HAP-1 (cell line): ENCODE measurements at regions not wholly inside any gene's neighbourhood (a gene's known extent, or its start where the extent isn't known, plus 50 kb on each side); places are given as distances from the start of the nearest gene placed in this dataset.

Experiments
- DNase-seq, 2 experiments: peaks; one replicate each; pipeline ENCODE4 v3.0.0-alpha.2; 2016 to 2020; ENCODE audit warnings: low spot score in 2 of 2
- H3K27me3 ChIP-seq: fragments of 250-450 bp; sonication (Bioruptor Pico); 2 replicates; pipeline ENCODE4 v1.5.1; 2020; ENCODE audit warnings: low read depth, mild to moderate bottlenecking, moderate library complexity
- H3K36me3 ChIP-seq: fragments of 250-450 bp; sonication (Bioruptor Pico); replicated peaks from 2 replicates; pipeline ENCODE4 v1.5.1; 2020; ENCODE audit warnings: mild to moderate bottlenecking
- H3K4me1 ChIP-seq: fragments of 250-450 bp; sonication (Bioruptor Pico); 2 replicates; pipeline ENCODE4 v1.5.1; 2020; ENCODE audit warnings: mild to moderate bottlenecking
- H3K4me3 ChIP-seq: fragments of 250-450 bp; sonication (Bioruptor Pico); 2 replicates; pipeline ENCODE4 v1.5.1; 2020; ENCODE audit warnings: mild to moderate bottlenecking, moderate library complexity
- H3K9me3 ChIP-seq: fragments of 250-450 bp; sonication (Bioruptor Pico); 2 replicates; pipeline ENCODE4 v1.5.1; 2020; ENCODE audit warnings: mild to moderate bottlenecking, moderate library complexity
- in situ Hi-C: fragments of 300-500 bp; cut with MboI; formaldehyde crosslinking; loops from 3 replicates; pipeline ENCODE4 v1.14.3; 2020; ENCODE audit warnings: low sequenced_read_pairs, inconsistent platforms, mixed read lengths

DNA sequence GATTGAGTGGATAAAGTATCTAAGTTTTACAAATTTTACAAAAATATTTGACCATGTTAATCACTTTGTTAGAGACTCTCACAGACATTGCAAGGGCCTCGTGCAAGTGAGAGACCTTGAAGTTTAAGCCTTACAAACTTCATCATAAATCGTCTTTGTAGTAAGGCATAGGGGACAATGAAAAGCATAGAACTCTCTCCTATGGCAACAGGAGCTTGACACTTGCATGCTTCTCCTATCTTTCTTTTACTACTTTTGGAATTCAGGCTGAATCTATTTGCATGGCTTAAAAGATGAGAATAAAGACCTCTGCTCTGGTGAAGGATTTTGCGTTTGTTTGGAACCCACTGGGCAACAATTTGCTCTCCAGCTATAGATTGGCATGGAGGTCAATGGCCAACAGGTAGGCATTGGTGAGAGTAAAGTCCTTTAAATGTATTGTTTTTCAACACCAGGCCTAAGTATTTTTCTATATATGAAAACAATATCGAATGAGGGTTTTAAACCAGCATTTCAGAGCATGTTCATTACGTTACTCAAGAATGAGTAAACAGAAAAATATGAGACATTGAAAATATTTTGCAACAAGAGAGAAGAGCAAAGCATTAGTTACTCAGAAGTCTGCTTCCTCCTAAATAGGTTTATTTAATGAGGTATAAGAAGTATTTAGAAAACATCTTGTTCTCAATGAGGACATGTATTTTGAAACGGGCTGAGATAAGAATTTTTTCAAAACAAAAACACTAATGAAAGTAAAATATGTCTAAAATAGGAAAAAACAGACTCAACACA is 192.2 kb downstream of the TGFB2 start:
- no peaks in the 10 kb centered on the region for H3K9me3 ChIP-seq
- H3K27me3 ChIP-seq: no peaks in the 10 kb centered on the region; the same call in 1 of the 2 replicates
- DNase-seq: no peak
- no peak overlapping the region for H3K4me3 ChIP-seq
- no peaks in the 10 kb centered on the region for H3K4me1 ChIP-seq
- in situ Hi-C loops: no loop called here
- no peaks in the 10 kb centered on the region for H3K36me3 ChIP-seq

DNA sequence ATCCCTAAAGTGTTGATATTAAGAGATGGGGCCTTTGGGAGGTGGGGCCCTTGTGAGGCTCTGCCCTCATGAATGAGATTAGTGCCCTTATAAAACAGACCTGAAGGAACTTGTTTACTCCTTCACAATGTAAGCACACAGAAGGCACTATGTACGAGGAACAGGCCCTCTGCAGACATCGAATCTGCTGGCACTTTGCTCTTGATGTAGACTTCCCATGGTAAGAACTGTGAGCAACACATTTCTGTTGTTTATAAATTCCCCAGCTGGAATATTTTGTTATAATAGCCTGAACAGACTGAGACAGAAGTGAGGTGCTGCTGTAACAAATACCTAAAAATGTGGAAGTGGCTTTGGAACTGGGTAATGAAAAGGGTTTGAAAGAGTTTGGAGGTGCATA is 193.2 kb downstream of the TGFB2 start:
- H3K4me3 ChIP-seq: no peak overlapping the region
- H3K9me3 ChIP-seq: no peaks in the 10 kb centered on the region
- H3K36me3 ChIP-seq: no peaks in the 10 kb centered on the region
- in situ Hi-C loops: no loop called here
- H3K27me3 ChIP-seq: no peaks in the 10 kb centered on the region; the same call in 1 of the 2 replicates
- H3K4me1 ChIP-seq: no peaks in the 10 kb centered on the region
- DNase-seq: no peak

DNA sequence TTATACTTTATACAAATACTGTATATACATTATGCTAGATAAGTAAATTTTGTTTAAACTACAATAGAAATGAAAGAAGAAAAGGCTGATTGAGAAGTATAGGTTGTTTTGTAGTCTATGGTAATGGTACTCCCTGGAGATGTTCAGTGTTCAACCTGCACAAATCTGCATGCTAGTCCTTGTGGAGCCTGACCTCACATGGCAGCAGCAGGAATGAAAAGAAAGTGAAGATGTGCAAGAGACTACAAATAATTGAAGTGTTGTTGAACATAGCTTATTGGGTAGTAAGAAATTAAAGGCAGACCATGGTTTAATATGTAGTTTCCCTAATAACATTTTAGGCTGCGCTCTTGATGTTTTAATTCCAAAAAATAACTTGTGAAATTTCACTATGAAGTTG is 201.2 kb downstream of the TGFB2 start:
- H3K36me3 ChIP-seq: no peaks in the 10 kb centered on the region
- in situ Hi-C loops: no loop called here
- no peaks in the 10 kb centered on the region for H3K9me3 ChIP-seq
- no peaks in the 10 kb centered on the region for H3K27me3 ChIP-seq
- H3K4me1 ChIP-seq: no peaks in the 10 kb centered on the region
- no peak for DNase-seq
- H3K4me3 ChIP-seq: no peak overlapping the region

DNA sequence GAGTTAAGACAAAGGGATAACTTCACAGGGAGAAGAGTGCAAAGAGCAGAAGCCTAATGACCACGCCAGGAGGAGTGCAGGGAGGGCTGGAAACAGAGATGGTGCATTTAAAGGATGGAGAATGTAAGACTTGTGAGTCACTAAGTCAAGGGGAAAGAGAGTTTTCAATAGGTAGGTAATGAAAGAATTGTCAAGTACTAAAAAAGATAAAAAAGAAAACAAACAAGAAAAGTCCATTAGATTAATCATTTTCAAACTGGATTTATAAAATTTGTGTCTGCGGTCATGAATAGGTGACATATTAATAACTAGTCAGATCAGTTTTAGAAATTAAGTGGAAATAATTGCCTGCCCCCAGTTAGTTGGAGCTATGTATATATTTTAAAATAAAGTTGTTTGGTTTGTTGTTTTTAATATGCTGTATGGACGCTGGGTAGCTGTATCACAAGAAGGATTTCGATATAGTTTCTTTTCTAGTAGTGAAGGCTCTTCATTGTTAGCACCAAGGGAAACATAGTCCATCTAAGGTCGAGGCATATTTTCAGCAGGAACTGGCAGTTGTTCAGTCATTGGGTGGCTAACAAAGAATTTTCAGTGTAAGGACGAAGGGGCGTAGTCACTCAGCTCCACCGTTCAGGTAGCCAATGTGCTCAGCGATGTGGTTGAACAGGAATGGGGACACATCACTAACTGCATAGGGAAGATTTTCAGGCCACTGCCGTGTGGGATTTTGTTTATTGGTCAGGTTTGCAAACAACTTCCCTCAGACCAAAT is 203.0 kb downstream of the TGFB2 start:
- DNase-seq: no peak
- Histone ChIP-seq H3K27me3 (no peaks in the 10 kb centered on the region), H3K4me1 (no peaks in the 10 kb centered on the region), H3K36me3 (no peaks in the 10 kb centered on the region), H3K4me3 (no peak overlapping the region), H3K9me3 (no peaks in the 10 kb centered on the region)
- in situ Hi-C loops: no loop called here

DNA sequence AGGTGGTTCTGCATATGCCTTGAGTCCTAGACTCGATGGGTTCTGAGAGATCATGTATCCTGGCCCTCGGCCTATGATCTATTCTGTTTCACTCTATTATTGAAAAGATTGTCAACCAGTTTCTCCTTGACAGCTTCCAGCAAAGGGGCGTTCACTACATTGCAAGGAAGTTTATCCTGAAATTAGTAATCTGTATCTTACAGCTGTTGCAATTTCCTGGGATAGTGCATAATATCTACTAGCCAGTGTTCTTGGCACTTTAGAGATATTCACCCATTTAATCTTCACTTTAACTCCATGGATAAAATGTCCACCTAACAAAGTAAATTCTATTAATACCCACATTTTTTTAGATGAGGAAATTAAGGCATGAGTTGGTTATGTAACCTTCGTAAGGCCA is 203.6 kb downstream of the TGFB2 start:
- DNase-seq: no peak

DNA sequence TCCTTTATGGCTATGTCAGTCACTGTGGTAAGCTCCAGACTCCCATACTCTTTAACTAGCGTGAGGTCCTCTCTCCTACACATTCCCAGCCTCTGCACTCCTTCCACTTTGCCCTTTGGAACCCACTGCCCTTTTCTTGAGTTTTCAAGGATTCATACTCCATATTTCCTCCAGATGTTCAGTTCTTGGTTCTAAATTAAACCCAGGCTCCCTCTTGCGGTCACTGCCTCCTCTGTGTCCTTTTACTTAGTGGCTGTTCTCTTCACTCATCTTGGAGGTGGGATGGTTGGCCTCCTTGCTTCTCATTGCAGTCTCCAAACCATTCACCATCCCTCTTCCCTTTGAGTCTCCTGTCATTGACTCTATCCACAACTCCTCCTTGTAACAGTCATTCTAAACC is 208.1 kb downstream of the TGFB2 start:
- in situ Hi-C loops: no loop called here
- peak in 1 of 2 experiments; percentile 19 for DNase-seq
- Histone ChIP-seq H3K4me3 (no peak overlapping the region), H3K4me1 (no peaks in the 10 kb centered on the region), H3K36me3 (no peaks in the 10 kb centered on the region), H3K9me3 (no peaks in the 10 kb centered on the region), H3K27me3 (no peaks in the 10 kb centered on the region)

More for the DNA sequence above, 203.6 kb downstream of the TGFB2 start:
- Histone ChIP-seq H3K27me3 (no peaks in the 10 kb centered on the region), H3K9me3 (no peaks in the 10 kb centered on the region), H3K36me3 (no peaks in the 10 kb centered on the region), H3K4me1 (no peaks in the 10 kb centered on the region), H3K4me3 (no peak overlapping the region)
- in situ Hi-C loops: no loop called here

DNA sequence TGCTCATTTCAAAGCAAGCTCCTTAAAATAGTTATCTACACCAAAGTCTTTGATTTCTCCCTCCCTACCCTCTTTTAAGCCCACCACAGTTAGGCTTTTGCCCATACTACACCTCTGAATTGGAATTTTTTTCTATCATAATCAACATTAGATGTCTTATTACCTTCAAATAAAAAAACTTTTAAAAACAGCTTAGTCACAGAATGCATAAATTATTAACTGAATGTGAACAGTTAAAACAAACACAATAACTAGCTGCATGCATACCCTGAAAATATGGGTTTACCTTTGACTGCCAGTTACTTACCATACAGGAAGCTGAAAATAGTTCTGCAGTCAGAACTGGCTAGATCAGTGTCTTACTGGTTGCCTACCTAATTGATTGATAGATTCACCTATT is 210.9 kb downstream of the TGFB2 start:
- Histone ChIP-seq H3K9me3 (no peaks in the 10 kb centered on the region), H3K27me3 (no peaks in the 10 kb centered on the region), H3K4me3 (no peak overlapping the region), H3K4me1 (no peaks in the 10 kb centered on the region), H3K36me3 (no peaks in the 10 kb centered on the region)
- DNase-seq: no peak
- in situ Hi-C loops: no loop called here

DNA sequence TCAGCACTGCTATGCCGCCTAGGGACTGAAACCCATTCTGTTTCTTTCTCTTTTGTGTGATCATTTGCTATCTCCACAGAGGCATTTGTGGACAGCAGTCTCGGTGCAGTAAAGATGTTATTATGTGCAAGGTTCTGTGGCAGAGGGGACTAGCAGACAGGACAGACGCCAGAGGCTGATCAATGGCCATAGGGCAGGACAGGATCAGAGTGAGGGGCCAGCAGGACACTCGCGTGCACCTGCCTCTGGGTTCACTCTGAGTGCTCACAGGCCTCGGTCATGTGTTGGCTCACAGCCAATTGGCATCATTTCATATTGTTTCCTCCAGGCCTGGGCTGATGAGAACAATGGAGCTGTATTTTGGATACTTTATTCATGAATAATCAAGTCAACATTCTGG is 212.6 kb downstream of the TGFB2 start:
- no peak overlapping the region for H3K4me3 ChIP-seq
- no peaks in the 10 kb centered on the region for H3K36me3 ChIP-seq
- H3K4me1 ChIP-seq: no peaks in the 10 kb centered on the region
- no peaks in the 10 kb centered on the region for H3K9me3 ChIP-seq
- in situ Hi-C loops: no loop called here
- H3K27me3 ChIP-seq: no peaks in the 10 kb centered on the region
- no peak for DNase-seq

DNA sequence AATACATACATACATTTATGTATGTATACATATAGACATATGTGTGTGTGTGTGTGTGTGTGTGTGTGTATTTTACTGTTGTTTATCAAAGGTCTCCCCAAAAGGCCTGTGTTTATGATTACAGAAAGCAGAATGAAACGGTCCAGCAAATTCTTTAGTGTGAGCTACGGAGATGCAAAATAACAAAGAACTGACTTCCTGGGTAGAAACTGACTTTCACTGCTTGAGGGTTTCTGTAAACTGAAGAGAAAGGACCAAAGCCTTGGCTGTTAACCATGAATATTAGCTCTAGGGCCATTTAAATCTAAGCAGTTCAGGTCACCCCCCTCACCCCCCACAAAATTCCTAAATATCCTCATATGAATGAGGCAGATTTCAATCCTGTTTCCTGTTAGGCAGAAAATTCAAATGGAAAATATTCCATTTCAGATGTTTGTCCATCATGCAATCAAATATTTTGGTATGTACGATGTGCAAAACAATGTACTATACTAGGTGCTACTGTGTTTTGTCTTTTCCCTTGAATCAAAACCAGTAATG is 213.2 kb downstream of the TGFB2 start:
- no peaks in the 10 kb centered on the region for H3K4me1 ChIP-seq
- no peaks in the 10 kb centered on the region for H3K9me3 ChIP-seq
- no peaks in the 10 kb centered on the region for H3K27me3 ChIP-seq
- H3K4me3 ChIP-seq: no peak overlapping the region
- in situ Hi-C loops: no loop called here
- no peak for DNase-seq
- no peaks in the 10 kb centered on the region for H3K36me3 ChIP-seq

DNA sequence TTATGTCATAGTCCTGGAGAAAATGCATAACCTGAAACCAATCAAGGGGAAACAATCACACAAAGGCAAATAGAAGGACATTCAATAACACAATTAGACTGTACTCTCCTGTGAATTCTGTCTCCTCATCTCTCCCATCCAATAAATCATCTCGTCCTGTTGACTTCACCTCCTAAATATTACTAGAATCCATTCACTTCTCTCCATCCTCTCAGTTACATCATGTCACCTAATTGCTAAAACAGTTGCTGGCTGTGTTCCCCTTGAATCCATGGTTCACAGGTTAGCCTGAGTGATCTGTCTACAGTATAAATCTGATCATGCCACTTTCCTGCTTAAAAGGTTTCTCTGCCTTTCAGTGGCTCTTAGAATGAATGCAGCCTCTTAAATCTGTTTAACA is 220.2 kb downstream of the TGFB2 start:
- no peak for DNase-seq
- Histone ChIP-seq H3K4me3 (no peak overlapping the region), H3K27me3 (no peaks in the 10 kb centered on the region), H3K9me3 (no peaks in the 10 kb centered on the region), H3K4me1 (peaks cover 6% of the 10 kb centered on the region), H3K36me3 (no peaks in the 10 kb centered on the region)
- in situ Hi-C loops: no loop called here

DNA sequence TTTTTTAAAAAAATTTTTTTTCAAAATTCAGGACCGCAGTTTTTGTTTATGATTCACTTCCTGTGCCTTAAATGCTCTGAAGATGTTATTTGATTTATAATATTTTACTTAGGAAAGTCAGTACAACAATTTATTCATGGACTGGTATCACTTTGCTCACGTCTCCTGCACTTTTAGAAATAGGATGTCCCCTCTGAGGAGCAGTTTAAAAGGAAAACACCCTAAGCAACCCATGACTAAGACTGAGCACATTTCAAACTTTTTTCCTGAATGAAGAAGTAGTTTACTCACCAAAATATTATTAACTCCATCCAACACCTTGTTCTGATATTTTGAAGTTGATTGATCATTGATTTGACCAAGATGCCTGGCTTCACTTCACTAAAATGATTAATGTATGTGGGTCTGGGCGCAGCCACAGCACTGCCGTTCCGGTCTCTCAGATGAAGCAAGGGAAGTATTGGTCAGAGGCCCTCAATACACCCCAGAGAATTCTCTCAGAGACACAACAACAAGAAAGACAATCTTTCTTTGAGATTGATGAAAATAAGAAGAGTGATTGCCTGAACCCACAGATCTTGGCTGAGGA is 223.9 kb downstream of the TGFB2 start:
- Histone ChIP-seq H3K4me3 (no peak overlapping the region), H3K4me1 (peaks cover 28% of the 10 kb centered on the region), H3K9me3 (no peaks in the 10 kb centered on the region), H3K27me3 (no peaks in the 10 kb centered on the region), H3K36me3 (no peaks in the 10 kb centered on the region)
- in situ Hi-C loops: no loop called here
- no peak for DNase-seq

DNA sequence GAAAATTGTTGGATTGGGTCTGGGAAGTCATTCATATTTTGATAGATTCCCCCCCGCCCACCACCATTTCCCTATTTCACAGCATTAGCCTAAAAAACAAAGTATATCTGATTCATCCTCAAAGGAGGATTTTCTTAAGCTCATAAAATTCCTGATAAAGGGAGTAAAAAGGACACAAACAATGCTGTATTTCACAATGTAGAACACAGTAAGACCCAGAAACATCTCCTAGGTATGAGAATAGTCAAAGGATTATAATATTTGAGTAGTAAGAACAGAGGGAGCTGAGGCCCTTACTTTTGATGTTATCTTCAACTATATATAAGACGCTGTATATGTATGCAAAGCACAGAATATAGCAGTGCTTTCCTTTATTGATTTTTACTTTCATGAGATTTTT is 225.3 kb downstream of the TGFB2 start:
- Histone ChIP-seq H3K4me3 (no peak overlapping the region), H3K9me3 (no peaks in the 10 kb centered on the region), H3K36me3 (no peaks in the 10 kb centered on the region), H3K27me3 (no peaks in the 10 kb centered on the region), H3K4me1 (peaks cover 28% of the 10 kb centered on the region)
- in situ Hi-C loops: no loop called here
- DNase-seq: peak in 1 of 2 experiments; percentile 47

DNA sequence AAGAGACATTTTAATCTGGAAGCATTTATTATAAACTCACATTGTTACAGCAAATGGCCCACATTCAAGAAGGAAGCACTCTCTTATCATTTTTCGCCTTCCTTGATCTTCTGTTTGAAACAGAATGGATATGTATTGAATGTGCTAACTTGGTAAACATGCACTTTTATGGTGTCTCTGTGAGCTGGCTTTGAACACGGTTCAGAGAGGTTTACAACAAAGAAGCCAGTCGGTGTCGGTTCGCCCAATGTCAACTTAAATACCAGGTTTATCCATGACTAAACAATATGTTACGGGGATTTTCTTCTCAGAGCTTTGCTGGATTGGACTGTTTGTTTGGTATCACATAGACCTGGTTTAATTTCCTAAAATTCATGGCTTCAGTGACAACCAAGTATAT is 226.4 kb downstream of the TGFB2 start:
- no peaks in the 10 kb centered on the region for H3K27me3 ChIP-seq
- no peaks in the 10 kb centered on the region for H3K9me3 ChIP-seq
- in situ Hi-C loops: no loop called here
- H3K4me3 ChIP-seq: no peak overlapping the region
- DNase-seq: no peak
- no peaks in the 10 kb centered on the region for H3K36me3 ChIP-seq
- H3K4me1 ChIP-seq: peaks cover 28% of the 10 kb centered on the region

DNA sequence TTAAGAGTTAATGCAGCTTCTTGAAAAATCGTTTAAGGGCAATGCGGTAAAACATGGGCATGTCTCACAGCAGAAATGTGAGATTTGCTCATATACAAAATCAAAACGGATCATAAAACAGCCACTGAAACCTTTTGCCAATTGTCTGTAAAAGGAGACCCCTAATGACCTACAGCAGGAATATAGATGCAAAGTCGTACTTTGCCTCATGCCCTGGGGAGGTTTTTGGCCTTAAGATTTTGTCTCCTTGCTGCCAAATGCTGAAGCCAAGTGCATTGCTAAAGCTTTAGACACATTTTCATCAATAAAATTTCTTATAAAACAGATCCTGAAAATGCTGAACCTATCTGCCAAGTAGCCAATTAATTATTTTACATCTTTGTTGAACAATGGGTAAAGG is 226.9 kb downstream of the TGFB2 start:
- in situ Hi-C loops: no loop called here
- Histone ChIP-seq H3K4me3 (no peak overlapping the region), H3K27me3 (no peaks in the 10 kb centered on the region), H3K36me3 (no peaks in the 10 kb centered on the region), H3K4me1 (peaks cover 28% of the 10 kb centered on the region), H3K9me3 (no peaks in the 10 kb centered on the region)
- peak; percentile 42 to 58 for DNase-seq
